IMR-90 (cell line): ENCODE measurements at regions not wholly inside any gene's neighbourhood (a gene's known extent, or its start where the extent isn't known, plus 50 kb on each side); places are given as distances from the start of the nearest gene placed in this dataset.

ENCODE experiments used
- ATAC-seq: fragments of 200-7000 bp; cut with Tn5 transposase; 2 replicates; pipeline ENCODE4 v1.9.1; 2020; ENCODE audit warnings: low read depth, mild to moderate bottlenecking, moderate library complexity
- BruUV-seq: library from RNA; stranded (reverse); fragments of 400-500 nt; replicated peaks from 2 replicates; lab custom pipeline; 2021; lab: Mats Ljungman, UMichigan
- CTCF ChIA-PET: fragments of 300-600 bp; formaldehyde crosslinking; extraction: SDS; loops from one replicate; lab custom pipeline; 2021; ENCODE audit warnings: antibody characterized with exemption; lab: Yijun Ruan, JAX
- POLR2A ChIA-PET: fragments of 300-600 bp; sonication (Branson Sonifier 250); formaldehyde crosslinking; loops from one replicate; lab custom pipeline; 2022; ENCODE audit warnings: antibody characterized with exemption; ENCODE audit not compliant: unreplicated experiment; lab: Charles Lee
- DNase-seq: peaks from one replicate; pipeline ENCODE4 v3.0.0; 2013
- H2AFZ ChIP-seq: replicated peaks from 2 replicates; pipeline ENCODE3; 2013; ENCODE audit warnings: low read length, mild to moderate bottlenecking; ENCODE audit not compliant: poor library complexity
- H2AK5ac ChIP-seq: 2 replicates; pipeline ENCODE4 v1.6.1; 2013; ENCODE audit warnings: low read depth, low read length, inconsistent platforms
- H2AK9ac ChIP-seq: replicated peaks from 2 replicates; pipeline ENCODE3; 2013; ENCODE audit warnings: mild to moderate bottlenecking, low read depth, low read length, moderate library complexity; ENCODE audit not compliant: poor library complexity
- H2BK120ac ChIP-seq: 2 replicates; pipeline ENCODE4 v1.6.1; 2013; ENCODE audit warnings: low read depth, low read length, inconsistent platforms
- H2BK15ac ChIP-seq: 3 replicates; pipeline ENCODE4 v1.6.1; 2013; ENCODE audit warnings: low read depth, low read length, inconsistent platforms
- H2BK20ac ChIP-seq: 2 replicates; pipeline ENCODE4 v1.6.1; 2013; ENCODE audit warnings: low read depth, mild to moderate bottlenecking, inconsistent platforms, low read length, moderate library complexity
- H2BK5ac ChIP-seq: 2 replicates; pipeline ENCODE4 v1.6.1; 2013; ENCODE audit warnings: mild to moderate bottlenecking, low read depth, low read length, inconsistent platforms; ENCODE audit not compliant: poor library complexity, severe bottlenecking
- H3K14ac ChIP-seq: replicated peaks from 2 replicates; pipeline ENCODE4 v1.6.1; 2013; ENCODE audit warnings: low read depth, low read length, inconsistent platforms
- H3K18ac ChIP-seq: 2 replicates; pipeline ENCODE4 v1.6.1; 2013; ENCODE audit warnings: low read depth, low read length, control low read depth
- H3K23ac ChIP-seq: 2 replicates; pipeline ENCODE4 v1.6.1; 2013; ENCODE audit warnings: low read depth, low read length, inconsistent platforms
- H3K27ac ChIP-seq: 2 replicates; pipeline ENCODE4 v1.5.1; 2013; ENCODE audit warnings: mild to moderate bottlenecking, control low read depth, low read length; ENCODE audit not compliant: insufficient read depth
- H3K27me3 ChIP-seq: 2 replicates; pipeline ENCODE4 v1.6.1; 2013; ENCODE audit warnings: low read length; ENCODE audit not compliant: control insufficient read depth, insufficient read depth
- H3K36me3 ChIP-seq: 2 replicates; pipeline ENCODE4 v1.6.1; 2013; ENCODE audit warnings: low read length, mixed read lengths; ENCODE audit not compliant: control insufficient read depth, insufficient read depth
- H3K4ac ChIP-seq: 2 replicates; pipeline ENCODE4 v1.6.1; 2013; ENCODE audit warnings: low read depth, low read length, inconsistent platforms
- H3K4me1 ChIP-seq: 2 replicates; pipeline ENCODE4 v1.6.1; 2013; ENCODE audit warnings: low read length, mixed read lengths; ENCODE audit not compliant: control insufficient read depth, insufficient read depth
- H3K4me2 ChIP-seq: 2 replicates; pipeline ENCODE4 v1.6.1; 2013; ENCODE audit warnings: low read depth, mild to moderate bottlenecking, control low read depth, low read length, moderate library complexity
- H3K4me3 ChIP-seq: 2 replicates; pipeline ENCODE4 v1.5.1; 2013; ENCODE audit warnings: low read depth, mild to moderate bottlenecking, control low read depth, low read length, moderate library complexity; ENCODE audit not compliant: insufficient read depth
- H3K56ac ChIP-seq: 2 replicates; pipeline ENCODE4 v1.6.1; 2013; ENCODE audit warnings: low read length, inconsistent platforms; ENCODE audit not compliant: insufficient read depth; ENCODE audit errors: extremely low read depth
- H3K79me1 ChIP-seq, 2 experiments: 2 replicates each; pipeline ENCODE4 v1.6.1; 2013; ENCODE audit warnings: low read length in 2 of 2, inconsistent platforms in 1 of 2, low read depth in 1 of 2
- H3K9ac ChIP-seq: 2 replicates; pipeline ENCODE4 v1.6.1; 2013; ENCODE audit warnings: low read depth, low read length, control low read depth
- H3K9me1 ChIP-seq: 2 replicates; pipeline ENCODE4 v1.6.1; 2013; ENCODE audit warnings: low read length, inconsistent platforms; ENCODE audit not compliant: insufficient read depth
- H3K9me3 ChIP-seq: 2 replicates; pipeline ENCODE4 v1.6.1; 2013; ENCODE audit warnings: low read length; ENCODE audit not compliant: control insufficient read depth, insufficient read depth
- H4K20me1 ChIP-seq: 2 replicates; pipeline ENCODE4 v1.6.1; 2013; ENCODE audit warnings: low read length, inconsistent platforms; ENCODE audit not compliant: insufficient read depth
- H4K5ac ChIP-seq: 2 replicates; pipeline ENCODE4 v1.6.1; 2013; ENCODE audit warnings: mild to moderate bottlenecking, low read depth, low read length, control low read depth
- H4K8ac ChIP-seq, 2 experiments: 2 replicates each; pipeline ENCODE4 v1.6.1; 2013; ENCODE audit warnings: low read depth in 2 of 2, low read length in 2 of 2, control low read depth in 1 of 2, inconsistent platforms in 1 of 2
- H4K91ac ChIP-seq: 2 replicates; pipeline ENCODE4 v1.6.1; 2013; ENCODE audit warnings: low read depth, low read length, inconsistent platforms; ENCODE audit not compliant: insufficient read depth
- BHLHE40 ChIP-seq: fragments of 150-350 bp; IDR thresholded peaks from 2 replicates; pipeline ENCODE4 v1.6.1; 2016; ENCODE audit warnings: mild to moderate bottlenecking, low read depth, low read length
- CEBPB ChIP-seq: IDR thresholded peaks from 2 replicates; pipeline ENCODE4 v1.6.1; 2012; ENCODE audit warnings: low read depth, low read length, improper control_type of control experiment
- CHD1 ChIP-seq: IDR thresholded peaks from 2 replicates; pipeline ENCODE4 v1.6.1; 2012; ENCODE audit warnings: low read depth, low read length, improper control_type of control experiment
- CTCF ChIP-seq: conservative IDR thresholded peaks from 2 replicates; pipeline ENCODE4 v1.5.1; 2012; ENCODE audit warnings: mild to moderate bottlenecking, low read depth, low read length, improper control_type of control experiment
- ELK1 ChIP-seq: fragments of 150-350 bp; IDR thresholded peaks from 2 replicates; pipeline ENCODE4 v1.6.1; 2016; ENCODE audit warnings: low read depth, mild to moderate bottlenecking, low read length, moderate library complexity, borderline replicate concordance
- FOS ChIP-seq: fragments of 150-350 bp; IDR thresholded peaks from 2 replicates; pipeline ENCODE4 v1.6.1; 2016; ENCODE audit warnings: low read depth, low read length
- MAFK ChIP-seq: IDR thresholded peaks from 2 replicates; pipeline ENCODE4 v1.6.1; 2012; ENCODE audit warnings: low read depth, low read length, improper control_type of control experiment
- MAZ ChIP-seq: IDR thresholded peaks from 2 replicates; pipeline ENCODE4 v1.6.1; 2012; ENCODE audit warnings: low read depth, mild to moderate bottlenecking, low read length, improper control_type of control experiment, moderate library complexity, borderline replicate concordance
- MXI1 ChIP-seq: IDR thresholded peaks from 2 replicates; pipeline ENCODE4 v1.6.1; 2012; ENCODE audit warnings: low read depth, mild to moderate bottlenecking, low read length, moderate library complexity, borderline replicate concordance
- NFE2L2 ChIP-seq: fragments of 150-350 bp; IDR thresholded peaks from 2 replicates; pipeline ENCODE4 v1.6.1; 2016; ENCODE audit warnings: low read depth, mild to moderate bottlenecking, low read length
- POLR2A ChIP-seq: IDR thresholded peaks from 2 replicates; pipeline ENCODE4 v1.6.1; 2012; ENCODE audit warnings: mild to moderate bottlenecking, low read depth, low read length
- RAD21 ChIP-seq: IDR thresholded peaks from 2 replicates; pipeline ENCODE4 v1.6.1; 2012; ENCODE audit warnings: low read length, improper control_type of control experiment
- RCOR1 ChIP-seq: IDR thresholded peaks from 2 replicates; pipeline ENCODE4 v1.6.1; 2012; ENCODE audit warnings: mild to moderate bottlenecking, low read length, improper control_type of control experiment; ENCODE audit not compliant: insufficient replicate concordance
- RFX5 ChIP-seq: IDR thresholded peaks from 2 replicates; pipeline ENCODE4 v1.8.0; 2012; ENCODE audit warnings: low read depth, mild to moderate bottlenecking, low read length, moderate library complexity
- SMC3 ChIP-seq: fragments of 150-350 bp; IDR thresholded peaks from 2 replicates; pipeline ENCODE4 v1.6.1; 2016; ENCODE audit warnings: low read depth, mild to moderate bottlenecking, antibody characterized with exemption, low read length, moderate library complexity
- USF2 ChIP-seq: fragments of 150-350 bp; IDR thresholded peaks from 2 replicates; pipeline ENCODE4 v1.6.1; 2017; ENCODE audit warnings: mild to moderate bottlenecking, antibody characterized with exemption, low read length, low read depth
- WGBS, 2 experiments: methylation state at CpG; one replicate each; pipeline versions ENCODE4 v1.1.5 to v1.1.7; 2013; ENCODE audit warnings: missing lambda C conversion rate in 2 of 2; ENCODE audit not compliant: insufficient read length in 1 of 2; ENCODE audit errors: extremely low coverage in 2 of 2; 5-methylcytosine and 5-hydroxymethylcytosine counted together
- dilution Hi-C: fragments of 300-500 bp; cut with HindIII; formaldehyde crosslinking; loops from one replicate; pipeline ENCODE4 v1.14.3; 2018; ENCODE audit warnings: low sequenced_read_pairs; ENCODE audit not compliant: unreplicated experiment
- in situ Hi-C: fragments of 300-500 bp; cut with MboI; formaldehyde crosslinking; loops from 3 replicates; pipeline ENCODE4 v1.14.3; 2019; ENCODE audit warnings: low sequenced_read_pairs, inconsistent platforms, mixed read lengths
- intact Hi-C: fragments of 100-400 bp; cut with micrococcal nuclease; formaldehyde crosslinking; loops from 2 replicates; pipeline ENCODE4 v1.10.0; 2022

GRCh38 chr18:55161916-55162315, 202.7 kb upstream of the CCDC68 start:
- WGBS, 2 experiments = no CpG with 5 or more reads among the region's 4 CpGs
- Histone ChIP-seq H3K56ac (no peak overlapping the region), H3K9me3 (no peaks in the 10 kb centered on the region), H4K8ac (no peak overlapping the region), H3K4me1 (no peaks in the 10 kb centered on the region), H2AK9ac (no peak overlapping the region), H3K4me2 (no peak overlapping the region), H3K23ac (no peak overlapping the region), H3K27me3 (peaks cover 21% of the 10 kb centered on the region), H3K27ac (no peak overlapping the region), H4K91ac (no peak overlapping the region), H3K9me1 (no peaks in the 10 kb centered on the region), H3K36me3 (no peaks in the 10 kb centered on the region), H2BK120ac (no peak overlapping the region), H2BK5ac (no peak overlapping the region), H4K5ac (no peak overlapping the region), H2BK20ac (no peak overlapping the region), H3K79me1 (no peaks in the 10 kb centered on the region), H2AFZ (no peak overlapping the region), H2BK15ac (no peak overlapping the region), H3K14ac (no peak overlapping the region), H3K9ac (no peak overlapping the region), H3K18ac (no peak overlapping the region), H3K4ac (no peak overlapping the region), H2AK5ac (no peak overlapping the region), H4K20me1 (no peaks in the 10 kb centered on the region), H3K4me3 (no peak overlapping the region)
- no peak for TF ChIP-seq MAFK
- no peak for TF ChIP-seq CTCF
- no peak for TF ChIP-seq CHD1
- no peak for TF ChIP-seq NFE2L2
- TF ChIP-seq POLR2A = no peak
- no peak for TF ChIP-seq RAD21
- TF ChIP-seq SMC3 = no peak
- no peak for TF ChIP-seq RCOR1
- TF ChIP-seq RFX5 = no peak
- TF ChIP-seq FOS = no peak
- TF ChIP-seq USF2 = no peak
- TF ChIP-seq MXI1 = no peak
- TF ChIP-seq ELK1 = no peak
- TF ChIP-seq BHLHE40 = no peak
- no peak for TF ChIP-seq CEBPB
- TF ChIP-seq MAZ = no peak
- BruUV-seq = no TSS peak
- ATAC-seq = no peak
- dilution Hi-C loops (no loop called here), intact Hi-C loops (no loop called here), in situ Hi-C loops (loop anchor here (10.0 kb wide), 1 partner anchor 63 kb away; no protein-coding TSS in a partner anchor)
- ChIA-PET POLR2A (no interaction called here), CTCF (no interaction called here)
- DNase-seq = no peak
